Osteoblast (primary cell): ENCODE measurements at regions not wholly inside any gene's neighbourhood (a gene's known extent, or its start where the extent isn't known, plus 50 kb on each side); places are given as distances from the start of the nearest gene placed in this dataset.
"Not testable (repeated sequence)": the region's sequence is repeated elsewhere in the genome, so short reads cannot be mapped to it uniquely, and the experiment has no call there.

ENCODE experiments used
- DNase-seq: peaks from one replicate; pipeline ENCODE4 v3.0.0; 2011; ENCODE audit warnings: low spot score, mixed read lengths; ENCODE audit not compliant: insufficient read length; ENCODE audit errors: missing footprints
- H2AFZ ChIP-seq: 2 replicates; pipeline ENCODE4 v1.6.0; 2011; ENCODE audit warnings: mild to moderate bottlenecking, low read length
- H3K27ac ChIP-seq: 2 replicates; pipeline ENCODE4 v1.5.1; 2011; ENCODE audit warnings: mild to moderate bottlenecking, low read depth, low read length, moderate library complexity
- H3K27me3 ChIP-seq: 2 replicates; pipeline ENCODE4 v1.6.0; 2012; ENCODE audit warnings: mild to moderate bottlenecking, control low read depth, inconsistent platforms, low read length, moderate library complexity; ENCODE audit not compliant: insufficient read depth
- H3K36me3 ChIP-seq: 2 replicates; pipeline ENCODE4 v1.5.1; 2011; ENCODE audit warnings: mild to moderate bottlenecking, low read length, control low read depth, moderate library complexity; ENCODE audit not compliant: insufficient read depth
- H3K4me1 ChIP-seq: 2 replicates; pipeline ENCODE4 v1.5.1; 2011; ENCODE audit warnings: mild to moderate bottlenecking, low read length, control low read depth, moderate library complexity; ENCODE audit not compliant: insufficient read depth
- H3K4me2 ChIP-seq: 2 replicates; pipeline ENCODE4 v1.6.0; 2011; ENCODE audit warnings: mild to moderate bottlenecking, low read length; ENCODE audit not compliant: insufficient read depth
- H3K4me3 ChIP-seq: fragments of 200-600 bp; sonication (generic); 3 replicates; pipeline ENCODE4 v1.5.1; 2012; ENCODE audit warnings: mild to moderate bottlenecking, low read length, inconsistent platforms; ENCODE audit not compliant: insufficient read depth
- H3K79me2 ChIP-seq: 2 replicates; pipeline ENCODE4 v1.6.0; 2012; ENCODE audit warnings: mild to moderate bottlenecking, low read length, control low read depth, inconsistent platforms; ENCODE audit not compliant: insufficient read depth
- H3K9me3 ChIP-seq: 2 replicates; pipeline ENCODE4 v1.5.1; 2011; ENCODE audit warnings: low read depth, low read length, control low read depth
- H4K20me1 ChIP-seq: 2 replicates; pipeline ENCODE4 v1.6.0; 2012; ENCODE audit warnings: mild to moderate bottlenecking, low read length, control low read depth; ENCODE audit not compliant: insufficient read depth
- CTCF ChIP-seq: IDR thresholded peaks from 2 replicates; pipeline ENCODE4 v1.5.1; 2011; ENCODE audit warnings: mild to moderate bottlenecking, low read depth, low read length, moderate library complexity; ENCODE audit errors: extremely low read depth

GRCh38 chr14:42992930-42993329 is 1386.3 kb downstream of the LRFN5 start:
- no peak for DNase-seq
- H3K9me3 ChIP-seq, result no peaks in the 10 kb centered on the region
- H3K79me2 ChIP-seq, result no peaks in the 10 kb centered on the region
- H3K27me3 ChIP-seq, result no peaks in the 10 kb centered on the region
- H3K27ac ChIP-seq, result no peak overlapping the region
- TF ChIP-seq CTCF, result no peak
- H3K4me3 ChIP-seq, result no peak overlapping the region
- H4K20me1 ChIP-seq, result no peaks in the 10 kb centered on the region
- no peaks in the 10 kb centered on the region for H3K36me3 ChIP-seq
- no peak overlapping the region for H2AFZ ChIP-seq
- H3K4me1 ChIP-seq, result peaks cover 3% of the 10 kb centered on the region
- H3K4me2 ChIP-seq, result no peak overlapping the region

- no peaks in the 10 kb centered on the region for H4K20me1 ChIP-seq
- no peaks in the 10 kb centered on the region for H3K36me3 ChIP-seq
- H3K27ac ChIP-seq, result no peak overlapping the region
- TF ChIP-seq CTCF, result no peak
- no peaks in the 10 kb centered on the region for H3K4me1 ChIP-seq
- H3K27me3 ChIP-seq, result no peaks in the 10 kb centered on the region
- DNase-seq, result no peak
- H3K4me2 ChIP-seq, result no peak overlapping the region
- no peak overlapping the region for H2AFZ ChIP-seq
- H3K9me3 ChIP-seq, result no peaks in the 10 kb centered on the region
- H3K4me3 ChIP-seq, result no peak overlapping the region
- H3K79me2 ChIP-seq, result no peaks in the 10 kb centered on the region
Observed at GRCh38 chr14:42980419-42980818, 1373.7 kb downstream of the LRFN5 start.

GRCh38 chr14:42973171-42973570 is 1366.5 kb downstream of the LRFN5 start:
- not testable (repeated sequence) for H3K27me3 ChIP-seq, H2AFZ ChIP-seq, H3K27ac ChIP-seq, H3K36me3 ChIP-seq, H3K79me2 ChIP-seq, H3K4me3 ChIP-seq, H3K9me3 ChIP-seq, H3K4me1 ChIP-seq, H3K4me2 ChIP-seq, H4K20me1 ChIP-seq, DNase-seq

- Histone ChIP-seq H3K4me1 (no peaks in the 10 kb centered on the region), H3K36me3 (no peaks in the 10 kb centered on the region), H3K27ac (no peak overlapping the region), H3K9me3 (no peaks in the 10 kb centered on the region), H3K4me2 (no peak overlapping the region), H3K4me3 (no peak overlapping the region), H2AFZ (no peak overlapping the region), H4K20me1 (no peaks in the 10 kb centered on the region), H3K27me3 (no peaks in the 10 kb centered on the region), H3K79me2 (no peaks in the 10 kb centered on the region)
- no peak for TF ChIP-seq CTCF
- DNase-seq, result no peak
Observed at GRCh38 chr14:42965512-42965911, 1358.8 kb downstream of the LRFN5 start.

- DNase-seq, result no peak
- no peaks in the 10 kb centered on the region for H3K9me3 ChIP-seq
- no peak overlapping the region for H3K4me3 ChIP-seq
- no peak for TF ChIP-seq CTCF
- H3K27me3 ChIP-seq, result no peaks in the 10 kb centered on the region
- H3K4me1 ChIP-seq, result no peaks in the 10 kb centered on the region
- H3K4me2 ChIP-seq, result no peak overlapping the region
- no peak overlapping the region for H3K27ac ChIP-seq
- H4K20me1 ChIP-seq, result no peaks in the 10 kb centered on the region
- no peak overlapping the region for H2AFZ ChIP-seq
- H3K36me3 ChIP-seq, result no peaks in the 10 kb centered on the region
- H3K79me2 ChIP-seq, result no peaks in the 10 kb centered on the region
Observed at GRCh38 chr14:42961509-42961908, 1354.8 kb downstream of the LRFN5 start.
